Endothelial cell of umbilical vein (primary cell): ENCODE measurements at regions not wholly inside any gene's neighbourhood (a gene's known extent, or its start where the extent isn't known, plus 50 kb on each side); places are given as distances from the start of the nearest gene placed in this dataset.

Experiments used
- BruUV-seq: library from RNA; stranded (reverse); fragments of 400-500 nt; replicated peaks from 2 replicates; lab custom pipeline; 2021; lab: Mats Ljungman, UMichigan
- CTCF ChIA-PET: fragments of 300-600, 350-600 bp; sonication (Branson Sonifier 250); formaldehyde crosslinking; loops from one replicate; lab custom pipeline; 2021; ENCODE audit warnings: antibody characterized with exemption, inconsistent platforms; lab: Charles Lee
- POLR2A ChIA-PET: fragments of 300-600, 350-600 bp; sonication (Branson Sonifier 250); formaldehyde crosslinking; loops from one replicate; lab custom pipeline; 2021; ENCODE audit warnings: antibody characterized with exemption, inconsistent platforms; lab: Charles Lee
- DNase-seq: peaks from one replicate; pipeline ENCODE4 v3.0.0-alpha.2; 2011; ENCODE audit warnings: low read depth, low spot score
- FAIRE-seq: peaks from 2 replicates; lab custom pipeline; 2011; peaks lifted over from hg19 to GRCh38; lab: Jason Lieb, UNC
- H2AFZ ChIP-seq: 2 replicates; pipeline ENCODE4 v1.6.0; 2012; ENCODE audit warnings: low read depth, low read length, control low read depth, inconsistent platforms
- H3K27ac ChIP-seq: 2 replicates; pipeline ENCODE4 v1.5.1; 2011; ENCODE audit warnings: low read depth, mild to moderate bottlenecking, control low read depth, low read length, moderate library complexity; ENCODE audit not compliant: insufficient read depth
- H3K27me3 ChIP-seq, 2 experiments: 2 replicates each; pipeline versions ENCODE4 v1.6.0 to v1.6.1; 2011; ENCODE audit warnings: low read length in 2 of 2, mixed read lengths in 1 of 2; ENCODE audit not compliant: control insufficient read depth in 2 of 2, insufficient read depth in 2 of 2
- H3K36me3 ChIP-seq, 2 experiments: 2 replicates in 1 of 2; 3 replicates in 1 of 2; pipeline ENCODE4 v1.5.1; 2011; ENCODE audit warnings: low read length in 2 of 2, mild to moderate bottlenecking in 1 of 2, moderate library complexity in 1 of 2; ENCODE audit not compliant: control insufficient read depth in 2 of 2, insufficient read depth in 2 of 2; ENCODE audit errors: extremely low read depth in 1 of 2
- H3K4me1 ChIP-seq: 3 replicates; pipeline ENCODE4 v1.5.1; 2011; ENCODE audit warnings: mild to moderate bottlenecking, low read length; ENCODE audit not compliant: control insufficient read depth, insufficient read depth; ENCODE audit errors: extremely low read depth
- H3K4me2 ChIP-seq: 2 replicates; pipeline ENCODE4 v1.6.1; 2011; ENCODE audit warnings: low read length, control low read depth, mixed read lengths; ENCODE audit not compliant: insufficient read depth
- H3K4me3 ChIP-seq, 3 experiments: fragments of 200-600 bp in 1 of 3; sonication (generic), shearing (Covaris generic) in 1 of 3; replicated peaks in 1 of 3; 2 replicates each; pipeline ENCODE4 v1.5.1; 2011 to 2016; ENCODE audit warnings: control low read depth in 3 of 3, low read length in 3 of 3, mild to moderate bottlenecking in 2 of 3, inconsistent platforms in 1 of 3, low read depth in 1 of 3, moderate library complexity in 1 of 3; ENCODE audit not compliant: insufficient read depth in 1 of 3
- H3K79me2 ChIP-seq: 2 replicates; pipeline ENCODE4 v1.6.0; 2012; ENCODE audit warnings: low read length, inconsistent platforms; ENCODE audit not compliant: control insufficient read depth, insufficient read depth
- H3K9ac ChIP-seq: replicated peaks from 2 replicates; pipeline ENCODE3; 2011; ENCODE audit warnings: low read length, control low read depth; ENCODE audit not compliant: insufficient read depth; ENCODE audit errors: extremely low read depth
- H3K9me1 ChIP-seq: replicated peaks from 3 replicates; pipeline ENCODE4 v1.6.0; 2011; ENCODE audit warnings: mild to moderate bottlenecking, low read length; ENCODE audit not compliant: control insufficient read depth, insufficient read depth; ENCODE audit errors: extremely low read depth
- H3K9me3 ChIP-seq: replicated peaks from 2 replicates; pipeline ENCODE4 v1.5.1; 2012; ENCODE audit warnings: low read length, inconsistent platforms; ENCODE audit not compliant: control insufficient read depth, insufficient read depth
- H4K20me1 ChIP-seq: replicated peaks from 2 replicates; pipeline ENCODE3; 2011; ENCODE audit warnings: mild to moderate bottlenecking, low read length; ENCODE audit not compliant: control insufficient read depth, insufficient read depth; ENCODE audit errors: extremely low read depth
- EZH2 ChIP-seq: IDR thresholded peaks from 2 replicates; pipeline ENCODE4 v1.6.1; 2012; ENCODE audit warnings: borderline replicate concordance, low read depth, mild to moderate bottlenecking, moderate library complexity, low read length, inconsistent platforms; ENCODE audit not compliant: severe bottlenecking
- FOS ChIP-seq: IDR thresholded peaks from 2 replicates; pipeline ENCODE4 v1.6.1; 2011; ENCODE audit warnings: mild to moderate bottlenecking, low read length, moderate library complexity, borderline replicate concordance; ENCODE audit not compliant: insufficient read depth
- GATA2 ChIP-seq: IDR thresholded peaks from 2 replicates; pipeline ENCODE4 v1.7.0; 2011; ENCODE audit warnings: low read depth, mild to moderate bottlenecking, moderate library complexity, mixed read lengths, low read length; ENCODE audit not compliant: insufficient read length, insufficient read depth
- MYC ChIP-seq: IDR thresholded peaks from one replicate; pipeline ENCODE4 v1.6.1; 2011; ENCODE audit warnings: mild to moderate bottlenecking, low read depth, low read length
- POLR2AphosphoS5 ChIP-seq: IDR thresholded peaks from 2 replicates; pipeline ENCODE4 v1.6.1; 2012; ENCODE audit warnings: low read depth, mild to moderate bottlenecking, control low read depth, low read length, moderate library complexity; ENCODE audit not compliant: insufficient read depth
- dilution Hi-C: fragments of 300-500 bp; cut with MboI; formaldehyde crosslinking; loops from one replicate; pipeline ENCODE4 v1.15.0; 2019; ENCODE audit warnings: low sequenced_read_pairs; ENCODE audit not compliant: extremely low pct_ligation_motif_present
- intact Hi-C: fragments of 100-400 bp; cut with micrococcal nuclease; formaldehyde crosslinking; loops from one replicate; pipeline ENCODE4 v1.10.0; 2022
- TF ChIP-seq, protein P1 (sequence below): IDR thresholded peaks from 2 replicates; pipeline ENCODE4 v1.6.1; 2011; ENCODE audit not compliant: insufficient read depth, insufficient read length
- TF ChIP-seq, protein P2 (sequence below), 2 donors: IDR thresholded peaks; 1 replicate in 1 of 2; 2 replicates in 1 of 2; pipeline ENCODE4 v1.5.1; 2011; ENCODE audit warnings: low read length in 2 of 2, mild to moderate bottlenecking in 2 of 2, moderate library complexity in 2 of 2, control low read depth in 1 of 2, inconsistent platforms in 1 of 2, low read depth in 1 of 2; ENCODE audit not compliant: insufficient read depth in 1 of 2; ENCODE audit errors: extremely low read depth in 1 of 2

DNA sequence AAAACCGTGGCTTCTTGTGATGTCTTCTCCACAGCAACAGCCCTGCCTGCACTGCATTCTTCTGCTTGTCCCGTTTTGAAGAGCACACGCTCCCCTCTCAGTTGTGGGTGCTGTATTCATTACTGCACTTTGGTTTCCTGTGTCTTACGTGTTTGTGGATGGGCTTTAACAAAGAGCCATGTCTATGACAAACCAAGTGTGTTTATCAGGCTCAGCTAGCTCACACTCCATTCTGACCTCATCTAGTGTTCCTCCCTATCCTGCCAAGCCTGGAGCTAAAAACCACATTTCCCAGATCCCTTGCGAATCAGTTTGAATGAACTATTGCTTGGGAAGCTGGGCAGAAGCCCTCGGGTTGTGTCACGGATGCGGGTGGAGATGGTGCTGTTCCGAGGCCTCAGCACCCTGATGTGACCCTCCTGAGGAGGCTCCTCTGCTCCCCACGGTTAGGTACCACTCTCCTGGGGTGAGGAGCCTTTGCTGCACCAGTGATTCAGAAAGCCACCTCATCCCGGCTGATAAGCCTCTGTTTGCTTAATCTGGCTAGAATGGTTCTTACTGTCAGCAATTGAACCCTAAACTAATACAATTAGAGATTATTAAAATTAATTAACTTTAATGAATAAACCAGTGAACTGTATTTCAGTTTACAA lies 116.5 kb downstream of the GALR1 start:
- Histone ChIP-seq H3K4me3 (no peak overlapping the region), H3K36me3 (no peaks in the 10 kb centered on the region), H3K9me1 (no peaks in the 10 kb centered on the region), H3K9ac (no peak overlapping the region), H3K9me3 (peaks cover 7% of the 10 kb centered on the region), H4K20me1 (no peaks in the 10 kb centered on the region), H3K79me2 (no peaks in the 10 kb centered on the region), H3K4me1 (no peaks in the 10 kb centered on the region), H3K4me2 (no peak overlapping the region), H3K27ac (no peak overlapping the region), H2AFZ (no peak overlapping the region), H3K27me3 (no peaks in the 10 kb centered on the region)
- intact Hi-C loops: no loop called here
- POLR2A ChIA-PET: no interaction called here
- no peak for TF ChIP-seq EZH2
- no peak for TF ChIP-seq GATA2
- TF ChIP-seq, protein P1, sequence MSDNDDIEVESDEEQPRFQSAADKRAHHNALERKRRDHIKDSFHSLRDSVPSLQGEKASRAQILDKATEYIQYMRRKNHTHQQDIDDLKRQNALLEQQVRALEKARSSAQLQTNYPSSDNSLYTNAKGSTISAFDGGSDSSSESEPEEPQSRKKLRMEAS: no peak
- no peak for TF ChIP-seq MYC
- TF ChIP-seq FOS: no peak
- no peak for TF ChIP-seq POLR2AphosphoS5
- TF ChIP-seq, protein P2, sequence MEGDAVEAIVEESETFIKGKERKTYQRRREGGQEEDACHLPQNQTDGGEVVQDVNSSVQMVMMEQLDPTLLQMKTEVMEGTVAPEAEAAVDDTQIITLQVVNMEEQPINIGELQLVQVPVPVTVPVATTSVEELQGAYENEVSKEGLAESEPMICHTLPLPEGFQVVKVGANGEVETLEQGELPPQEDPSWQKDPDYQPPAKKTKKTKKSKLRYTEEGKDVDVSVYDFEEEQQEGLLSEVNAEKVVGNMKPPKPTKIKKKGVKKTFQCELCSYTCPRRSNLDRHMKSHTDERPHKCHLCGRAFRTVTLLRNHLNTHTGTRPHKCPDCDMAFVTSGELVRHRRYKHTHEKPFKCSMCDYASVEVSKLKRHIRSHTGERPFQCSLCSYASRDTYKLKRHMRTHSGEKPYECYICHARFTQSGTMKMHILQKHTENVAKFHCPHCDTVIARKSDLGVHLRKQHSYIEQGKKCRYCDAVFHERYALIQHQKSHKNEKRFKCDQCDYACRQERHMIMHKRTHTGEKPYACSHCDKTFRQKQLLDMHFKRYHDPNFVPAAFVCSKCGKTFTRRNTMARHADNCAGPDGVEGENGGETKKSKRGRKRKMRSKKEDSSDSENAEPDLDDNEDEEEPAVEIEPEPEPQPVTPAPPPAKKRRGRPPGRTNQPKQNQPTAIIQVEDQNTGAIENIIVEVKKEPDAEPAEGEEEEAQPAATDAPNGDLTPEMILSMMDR (IDR thresholded peaks at IDR 0.05; ENCODE audit: extremely low read depth in 1 of 2, insufficient read depth in 1 of 2, low read depth in 1 of 2, low read length in 2 of 2): no peak
- dilution Hi-C loops: no loop called here
- no TSS peak for BruUV-seq
- no peak for FAIRE-seq
- no peak for DNase-seq
- CTCF ChIA-PET: no interaction called here
